HCT116 (cell line): ENCODE measurements at regions not wholly inside any gene's neighbourhood (a gene's known extent, or its start where the extent isn't known, plus 50 kb on each side); places are given as distances from the start of the nearest gene placed in this dataset.

Experiments used
- ATAC-seq: fragments of 200-7000 bp; cut with Tn5 transposase; 2 replicates; pipeline ENCODE4 v1.9.1; 2020; ENCODE audit warnings: mild to moderate bottlenecking, moderate library complexity
- BruUV-seq: library from RNA; stranded (reverse); fragments of 400-500 nt; replicated peaks from 2 replicates; lab custom pipeline; 2021; lab: Mats Ljungman, UMichigan
- CTCF ChIA-PET: fragments of 300-600 bp; sonication (Branson Sonifier 250); formaldehyde crosslinking; loops from one replicate; lab custom pipeline; 2021; ENCODE audit warnings: antibody characterized with exemption; lab: Charles Lee
- POLR2A ChIA-PET: fragments of 300-600, 350-600 bp; sonication (Branson Sonifier 250); formaldehyde crosslinking; loops from one replicate; lab custom pipeline; 2021; ENCODE audit warnings: antibody characterized with exemption; lab: Charles Lee
- RAD21 ChIA-PET, 2 experiments: fragments of 300-600 bp; sonication (Branson Sonifier 250); formaldehyde crosslinking; loops; one replicate each; lab custom pipeline; 2023; ENCODE audit warnings: low total read pairs in 2 of 2; ENCODE audit not compliant: uncharacterized antibody in 2 of 2, unreplicated experiment in 2 of 2, low non-redundant PET in 1 of 2; lab: Charles Lee
- DNase-seq: peaks from one replicate; pipeline ENCODE4 v3.0.0-alpha.2; 2010; ENCODE audit warnings: low read depth, low spot score
- H2AFZ ChIP-seq: fragments of 200-600 bp; shearing (Covaris generic), sonication (generic); 2 replicates; pipeline ENCODE4 v1.6.1; 2017; ENCODE audit warnings: low read depth, mixed run types, mixed read lengths, antibody characterized with exemption, low read length; ENCODE audit not compliant: poor library complexity, severe bottlenecking
- H3K27ac ChIP-seq: 2 replicates; pipeline ENCODE4 v1.5.1; 2012; ENCODE audit warnings: low read depth, low read length
- H3K27me3 ChIP-seq: fragments of 200-600 bp; sonication (generic); 2 replicates; pipeline ENCODE4 v1.6.1; 2016; ENCODE audit warnings: mixed run types, low read length, mixed read lengths; ENCODE audit not compliant: insufficient read depth
- H3K36me3 ChIP-seq, 2 experiments: fragments of 200-500 bp in 1 of 2; fragments of 200-600 bp in 1 of 2; sonication (Bioruptor generic) in 1 of 2; sonication (generic) in 1 of 2; 2 replicates each; pipeline versions ENCODE4 v1.5.1 to v1.6.1; 2014 to 2016; ENCODE audit warnings: low read length in 2 of 2, inconsistent platforms in 1 of 2, mixed read lengths in 1 of 2, mixed run types in 1 of 2; ENCODE audit not compliant: insufficient read depth in 2 of 2, control insufficient read depth in 1 of 2
- H3K4me1 ChIP-seq, 2 experiments: fragments of 200-600 bp in 1 of 2; sonication (generic) in 1 of 2; 2 replicates each; pipeline versions ENCODE4 v1.5.1 to v1.6.1; 2012 to 2017; ENCODE audit warnings: low read length in 2 of 2, inconsistent platforms in 1 of 2, mild to moderate bottlenecking in 1 of 2, mixed read lengths in 1 of 2, mixed run types in 1 of 2, moderate library complexity in 1 of 2; ENCODE audit not compliant: insufficient read depth in 2 of 2, control insufficient read depth in 1 of 2
- H3K4me2 ChIP-seq: fragments of 200-600 bp; sonication (generic); 2 replicates; pipeline ENCODE4 v1.6.1; 2017; ENCODE audit warnings: mixed run types, low read length, mixed read lengths
- H3K4me3 ChIP-seq, 2 experiments: fragments of 200-600 bp in 1 of 2; sonication (generic) in 1 of 2; replicated peaks in 1 of 2; 2 replicates each; pipeline ENCODE4 v1.5.1; 2011 to 2016; ENCODE audit warnings: low read length in 2 of 2, control low read depth in 1 of 2, low read depth in 1 of 2, mild to moderate bottlenecking in 1 of 2, mixed read lengths in 1 of 2, mixed run types in 1 of 2
- H3K79me2 ChIP-seq: fragments of 200-600 bp; sonication (generic); 2 replicates; pipeline ENCODE4 v1.6.1; 2017; ENCODE audit warnings: mild to moderate bottlenecking, mixed run types, low read length, moderate library complexity, mixed read lengths; ENCODE audit not compliant: insufficient read depth
- H3K9ac ChIP-seq: fragments of 200-600 bp; sonication (generic); 2 replicates; pipeline ENCODE4 v1.6.1; 2016; ENCODE audit warnings: low read length, mixed read lengths
- H3K9me2 ChIP-seq: fragments of 200-600 bp; sonication (generic), shearing (Covaris generic); 2 replicates; pipeline ENCODE4 v1.6.1; 2017; ENCODE audit warnings: mixed run types, mild to moderate bottlenecking, moderate library complexity; ENCODE audit not compliant: insufficient read depth
- H3K9me3 ChIP-seq, 2 experiments: fragments of 200-500 bp in 1 of 2; fragments of 200-600 bp in 1 of 2; sonication (Bioruptor generic) in 1 of 2; sonication (generic) in 1 of 2; 2 replicates each; pipeline ENCODE4 v1.6.1; 2014 to 2017; ENCODE audit warnings: low read length in 2 of 2, mixed read lengths in 2 of 2, inconsistent platforms in 1 of 2, low read depth in 1 of 2, mild to moderate bottlenecking in 1 of 2, mixed run types in 1 of 2, moderate library complexity in 1 of 2; ENCODE audit not compliant: control insufficient read depth in 1 of 2, insufficient read depth in 1 of 2
- H4K20me1 ChIP-seq: fragments of 200-600 bp; sonication (generic), shearing (Covaris generic); 2 replicates; pipeline ENCODE4 v1.6.1; 2017; ENCODE audit warnings: mixed run types, mild to moderate bottlenecking, moderate library complexity; ENCODE audit not compliant: insufficient read depth
- CBX3 ChIP-seq: IDR thresholded peaks from 2 replicates; pipeline ENCODE4 v1.6.1; 2012; ENCODE audit warnings: low read depth
- FOSL1 ChIP-seq: IDR thresholded peaks from 2 replicates; pipeline ENCODE4 v1.6.1; 2012; ENCODE audit warnings: low read depth
- JUND ChIP-seq: IDR thresholded peaks from 2 replicates; pipeline ENCODE4 v1.6.1; 2012
- SRF ChIP-seq: IDR thresholded peaks from 2 replicates; pipeline ENCODE4 v1.6.1; 2012; ENCODE audit warnings: low read depth
- TCF7L2 ChIP-seq: IDR thresholded peaks from 2 replicates; pipeline ENCODE4 v1.7.0; 2011; ENCODE audit warnings: borderline replicate concordance, inconsistent platforms; ENCODE audit not compliant: insufficient read depth, insufficient read length; ENCODE audit errors: extremely low read depth
- ZNF274 ChIP-seq: fragments of 200-500 bp; sonication (Bioruptor generic); IDR thresholded peaks from 2 replicates; pipeline ENCODE4 v1.6.1; 2014; ENCODE audit warnings: mild to moderate bottlenecking, low read depth, low read length, inconsistent platforms
- intact Hi-C: fragments of 100-400 bp; cut with micrococcal nuclease; formaldehyde crosslinking; loops from 2 replicates; pipeline ENCODE4 v1.10.0; 2022
- TF ChIP-seq, protein P1 (sequence below): IDR thresholded peaks from 2 replicates; pipeline ENCODE4 v1.6.1; 2012; ENCODE audit warnings: low read depth
- TF ChIP-seq, protein P2 (sequence below): IDR thresholded peaks from 2 replicates; pipeline ENCODE4 v1.6.1; 2011; ENCODE audit warnings: mild to moderate bottlenecking, low read length, moderate library complexity; ENCODE audit not compliant: insufficient replicate concordance; ENCODE audit errors: extremely low read depth
- TF ChIP-seq, protein P3 (sequence below): IDR thresholded peaks from 2 replicates; pipeline ENCODE4 v1.6.1; 2012

GRCh38 chr4:119750771-119751170 lies 122.2 kb upstream of the PDE5A start (continued):
- no peak for TF ChIP-seq TCF7L2

GRCh38 chr4:119750048-119750447 lies 121.4 kb upstream of the PDE5A start:
- CTCF ChIA-PET: no interaction called here
- RAD21 ChIA-PET: no interaction called here
- no TSS peak for BruUV-seq

More at GRCh38 chr4:119750048-119750447, 121.4 kb upstream of the PDE5A start:
- Histone ChIP-seq H3K27me3 (no peaks in the 10 kb centered on the region), H3K79me2 (no peaks in the 10 kb centered on the region), H3K4me3 (no peak overlapping the region), H4K20me1 (no peaks in the 10 kb centered on the region), H3K9me3 (no peaks in the 10 kb centered on the region), H2AFZ (no peak overlapping the region), H3K4me2 (no peak overlapping the region), H3K4me1 (no peaks in the 10 kb centered on the region), H3K9ac (no peak overlapping the region), H3K9me2 (no peaks in the 10 kb centered on the region), H3K27ac (no peak overlapping the region), H3K36me3 (no peaks in the 10 kb centered on the region)
- no peak for ATAC-seq
- POLR2A ChIA-PET: no interaction called here
- intact Hi-C loops: no loop called here
- TF ChIP-seq, protein P1, sequence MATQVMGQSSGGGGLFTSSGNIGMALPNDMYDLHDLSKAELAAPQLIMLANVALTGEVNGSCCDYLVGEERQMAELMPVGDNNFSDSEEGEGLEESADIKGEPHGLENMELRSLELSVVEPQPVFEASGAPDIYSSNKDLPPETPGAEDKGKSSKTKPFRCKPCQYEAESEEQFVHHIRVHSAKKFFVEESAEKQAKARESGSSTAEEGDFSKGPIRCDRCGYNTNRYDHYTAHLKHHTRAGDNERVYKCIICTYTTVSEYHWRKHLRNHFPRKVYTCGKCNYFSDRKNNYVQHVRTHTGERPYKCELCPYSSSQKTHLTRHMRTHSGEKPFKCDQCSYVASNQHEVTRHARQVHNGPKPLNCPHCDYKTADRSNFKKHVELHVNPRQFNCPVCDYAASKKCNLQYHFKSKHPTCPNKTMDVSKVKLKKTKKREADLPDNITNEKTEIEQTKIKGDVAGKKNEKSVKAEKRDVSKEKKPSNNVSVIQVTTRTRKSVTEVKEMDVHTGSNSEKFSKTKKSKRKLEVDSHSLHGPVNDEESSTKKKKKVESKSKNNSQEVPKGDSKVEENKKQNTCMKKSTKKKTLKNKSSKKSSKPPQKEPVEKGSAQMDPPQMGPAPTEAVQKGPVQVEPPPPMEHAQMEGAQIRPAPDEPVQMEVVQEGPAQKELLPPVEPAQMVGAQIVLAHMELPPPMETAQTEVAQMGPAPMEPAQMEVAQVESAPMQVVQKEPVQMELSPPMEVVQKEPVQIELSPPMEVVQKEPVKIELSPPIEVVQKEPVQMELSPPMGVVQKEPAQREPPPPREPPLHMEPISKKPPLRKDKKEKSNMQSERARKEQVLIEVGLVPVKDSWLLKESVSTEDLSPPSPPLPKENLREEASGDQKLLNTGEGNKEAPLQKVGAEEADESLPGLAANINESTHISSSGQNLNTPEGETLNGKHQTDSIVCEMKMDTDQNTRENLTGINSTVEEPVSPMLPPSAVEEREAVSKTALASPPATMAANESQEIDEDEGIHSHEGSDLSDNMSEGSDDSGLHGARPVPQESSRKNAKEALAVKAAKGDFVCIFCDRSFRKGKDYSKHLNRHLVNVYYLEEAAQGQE: no peak
- TF ChIP-seq, protein P2, sequence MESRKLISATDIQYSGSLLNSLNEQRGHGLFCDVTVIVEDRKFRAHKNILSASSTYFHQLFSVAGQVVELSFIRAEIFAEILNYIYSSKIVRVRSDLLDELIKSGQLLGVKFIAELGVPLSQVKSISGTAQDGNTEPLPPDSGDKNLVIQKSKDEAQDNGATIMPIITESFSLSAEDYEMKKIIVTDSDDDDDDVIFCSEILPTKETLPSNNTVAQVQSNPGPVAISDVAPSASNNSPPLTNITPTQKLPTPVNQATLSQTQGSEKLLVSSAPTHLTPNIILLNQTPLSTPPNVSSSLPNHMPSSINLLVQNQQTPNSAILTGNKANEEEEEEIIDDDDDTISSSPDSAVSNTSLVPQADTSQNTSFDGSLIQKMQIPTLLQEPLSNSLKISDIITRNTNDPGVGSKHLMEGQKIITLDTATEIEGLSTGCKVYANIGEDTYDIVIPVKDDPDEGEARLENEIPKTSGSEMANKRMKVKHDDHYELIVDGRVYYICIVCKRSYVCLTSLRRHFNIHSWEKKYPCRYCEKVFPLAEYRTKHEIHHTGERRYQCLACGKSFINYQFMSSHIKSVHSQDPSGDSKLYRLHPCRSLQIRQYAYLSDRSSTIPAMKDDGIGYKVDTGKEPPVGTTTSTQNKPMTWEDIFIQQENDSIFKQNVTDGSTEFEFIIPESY: no peak
- TF ChIP-seq ZNF274 (no peak), SRF (no peak), JUND (no peak), FOSL1 (no peak), CBX3 (no peak)
- TF ChIP-seq, protein P3, sequence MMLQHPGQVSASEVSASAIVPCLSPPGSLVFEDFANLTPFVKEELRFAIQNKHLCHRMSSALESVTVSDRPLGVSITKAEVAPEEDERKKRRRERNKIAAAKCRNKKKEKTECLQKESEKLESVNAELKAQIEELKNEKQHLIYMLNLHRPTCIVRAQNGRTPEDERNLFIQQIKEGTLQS: no peak
- no peak for DNase-seq
